ENCODE measurements at regions not wholly inside any gene's neighbourhood (a gene's known extent, or its start where the extent isn't known, plus 50 kb on each side); places are given as distances from the start of the nearest gene placed in this dataset.

GRCh38 chr15:66927201-66928077, 138.0 kb upstream of the SMAD3 start:
- no peak for FAIRE-seq

GRCh38 chr15:66928101-66928500, 137.3 kb upstream of the SMAD3 start:
- FAIRE-seq (no peak), DNase-seq (ENCODE audit: low spot score) (no peak)

More at GRCh38 chr15:66927201-66928077, 138.0 kb upstream of the SMAD3 start:
- DNase-seq (ENCODE audit: low spot score) = no peak

GRCh38 chr15:66928784-66929183, 136.6 kb upstream of the SMAD3 start:
- no peak for DNase-seq (ENCODE audit: low spot score)
- no peak for FAIRE-seq

GRCh38 chr15:66929843-66930402, 135.5 kb upstream of the SMAD3 start:
- DNase-seq (ENCODE audit: low spot score) = no peak
- FAIRE-seq = no peak

- FAIRE-seq (peak; percentile 66), DNase-seq (ENCODE audit: low spot score) (peak; percentile 82)
These were observed 133.4 kb upstream of the SMAD3 start for GRCh38 chr15:66931768-66932633.

- FAIRE-seq (peak; percentile 98), DNase-seq (ENCODE audit: low spot score) (no peak)
These were observed 132.8 kb upstream of the SMAD3 start for GRCh38 chr15:66932634-66933024.

- FAIRE-seq (peak; percentile 92), DNase-seq (ENCODE audit: low spot score) (no peak)
These were observed 131.2 kb upstream of the SMAD3 start for GRCh38 chr15:66933932-66934867.

- FAIRE-seq = no peak
- no peak for DNase-seq (ENCODE audit: low spot score)
These were observed 130.4 kb upstream of the SMAD3 start for GRCh38 chr15:66934868-66935520.

GRCh38 chr15:66935688-66936087, 129.7 kb upstream of the SMAD3 start:
- DNase-seq (ENCODE audit: low spot score) (no peak), FAIRE-seq (no peak)

GRCh38 chr15:66936109-66936860, 129.1 kb upstream of the SMAD3 start:
- FAIRE-seq = no peak
- no peak for DNase-seq (ENCODE audit: low spot score)

GRCh38 chr15:66936861-66937582, 128.4 kb upstream of the SMAD3 start:
- DNase-seq (ENCODE audit: low spot score) (no peak), FAIRE-seq (no peak)

- FAIRE-seq (no peak), DNase-seq (ENCODE audit: low spot score) (no peak)
These were observed 127.8 kb upstream of the SMAD3 start for GRCh38 chr15:66937588-66937987.

GRCh38 chr15:66938114-66938830, 127.1 kb upstream of the SMAD3 start:
- DNase-seq (ENCODE audit: low spot score) (no peak), FAIRE-seq (no peak)

GRCh38 chr15:66939016-66939415, 126.4 kb upstream of the SMAD3 start:
- no peak for FAIRE-seq
- no peak for DNase-seq (ENCODE audit: low spot score)

GRCh38 chr15:66939451-66940023, 125.9 kb upstream of the SMAD3 start:
- no peak for DNase-seq (ENCODE audit: low spot score)
- no peak for FAIRE-seq

- DNase-seq (ENCODE audit: low spot score) = no peak
These were observed 125.0 kb upstream of the SMAD3 start for GRCh38 chr15:66940368-66940767.

GRCh38 chr15:66941108-66941711, 124.2 kb upstream of the SMAD3 start:
- FAIRE-seq = no peak
- DNase-seq (ENCODE audit: low spot score) = no peak

More at GRCh38 chr15:66940368-66940767, 125.0 kb upstream of the SMAD3 start:
- peak; percentile 17 for FAIRE-seq
